SK-N-SH (cell line): ENCODE measurements at regions not wholly inside any gene's neighbourhood (a gene's known extent, or its start where the extent isn't known, plus 50 kb on each side); places are given as distances from the start of the nearest gene placed in this dataset.

Experiments used
- JUND ChIP-seq: IDR thresholded peaks from 2 replicates; pipeline ENCODE4 v1.4.0; 2012
- ZBTB33 ChIP-seq: IDR thresholded peaks from 2 replicates; pipeline ENCODE4 v1.4.0; 2012; ENCODE audit warnings: low read depth, borderline replicate concordance
- TF ChIP-seq, protein P1 (sequence below): fragments of 200-600 bp; sonication (generic); IDR thresholded peaks from 2 replicates; pipeline ENCODE4 v1.6.1; 2017; ENCODE audit warnings: antibody characterized with exemption, mild to moderate bottlenecking, moderate library complexity

DNA sequence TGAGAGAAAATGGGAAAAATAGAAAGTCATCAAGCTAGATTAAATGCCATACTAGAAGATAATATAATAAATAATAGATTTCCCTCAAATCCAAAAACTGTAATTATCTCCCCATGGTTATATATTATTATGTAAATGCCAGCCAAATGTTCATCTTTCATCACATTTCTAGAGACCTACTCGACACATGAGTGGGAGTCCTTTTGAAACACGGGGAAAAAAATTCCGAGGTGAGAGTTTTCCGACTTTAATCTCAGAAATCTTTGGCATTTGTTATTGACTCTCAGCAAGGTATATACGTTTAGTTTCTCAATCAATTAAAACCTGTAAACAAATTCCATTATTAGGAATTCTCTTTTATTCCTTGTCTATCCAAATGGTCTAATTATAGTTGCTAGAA is 465.4 kb upstream of the SMIM31 start:
- TF ChIP-seq, protein P1, sequence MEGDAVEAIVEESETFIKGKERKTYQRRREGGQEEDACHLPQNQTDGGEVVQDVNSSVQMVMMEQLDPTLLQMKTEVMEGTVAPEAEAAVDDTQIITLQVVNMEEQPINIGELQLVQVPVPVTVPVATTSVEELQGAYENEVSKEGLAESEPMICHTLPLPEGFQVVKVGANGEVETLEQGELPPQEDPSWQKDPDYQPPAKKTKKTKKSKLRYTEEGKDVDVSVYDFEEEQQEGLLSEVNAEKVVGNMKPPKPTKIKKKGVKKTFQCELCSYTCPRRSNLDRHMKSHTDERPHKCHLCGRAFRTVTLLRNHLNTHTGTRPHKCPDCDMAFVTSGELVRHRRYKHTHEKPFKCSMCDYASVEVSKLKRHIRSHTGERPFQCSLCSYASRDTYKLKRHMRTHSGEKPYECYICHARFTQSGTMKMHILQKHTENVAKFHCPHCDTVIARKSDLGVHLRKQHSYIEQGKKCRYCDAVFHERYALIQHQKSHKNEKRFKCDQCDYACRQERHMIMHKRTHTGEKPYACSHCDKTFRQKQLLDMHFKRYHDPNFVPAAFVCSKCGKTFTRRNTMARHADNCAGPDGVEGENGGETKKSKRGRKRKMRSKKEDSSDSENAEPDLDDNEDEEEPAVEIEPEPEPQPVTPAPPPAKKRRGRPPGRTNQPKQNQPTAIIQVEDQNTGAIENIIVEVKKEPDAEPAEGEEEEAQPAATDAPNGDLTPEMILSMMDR = no peak
- no peak for TF ChIP-seq JUND
- TF ChIP-seq ZBTB33 = no peak
